HCT116 (cell line): ENCODE measurements at regions not wholly inside any gene's neighbourhood (a gene's known extent, or its start where the extent isn't known, plus 50 kb on each side); places are given as distances from the start of the nearest gene placed in this dataset.

Experiments used
- CBX3 ChIP-seq: IDR thresholded peaks from 2 replicates; pipeline ENCODE4 v1.6.1; 2012; ENCODE audit warnings: low read depth
- ELF1 ChIP-seq: IDR thresholded peaks from 2 replicates; pipeline ENCODE4 v1.6.1; 2012; ENCODE audit warnings: low read depth, borderline replicate concordance
- EZH2phosphoT487 ChIP-seq: fragments of 200-600 bp; IDR thresholded peaks from 2 replicates; pipeline ENCODE4 v1.6.1; 2018; ENCODE audit warnings: antibody characterized with exemption, borderline replicate concordance
- POLR2A ChIP-seq: IDR thresholded peaks from 2 replicates; pipeline ENCODE4 v1.7.0; 2011; ENCODE audit warnings: borderline replicate concordance; ENCODE audit not compliant: insufficient read depth, insufficient read length; ENCODE audit errors: extremely low read depth
- SIN3A ChIP-seq: IDR thresholded peaks from 2 replicates; pipeline ENCODE4 v1.6.1; 2012; ENCODE audit warnings: low read depth
- SP1 ChIP-seq: IDR thresholded peaks from 2 replicates; pipeline ENCODE4 v1.6.1; 2012; ENCODE audit warnings: low read depth
- TCF7L2 ChIP-seq: IDR thresholded peaks from 2 replicates; pipeline ENCODE4 v1.7.0; 2011; ENCODE audit warnings: borderline replicate concordance, inconsistent platforms; ENCODE audit not compliant: insufficient read depth, insufficient read length; ENCODE audit errors: extremely low read depth
- TF ChIP-seq, protein P1 (sequence below), 3 experiments: fragments of 200-600 bp in 1 of 3; sonication (generic) in 1 of 3; IDR thresholded peaks in 2 of 3; conservative IDR thresholded peaks in 1 of 3; 2 replicates each; pipeline ENCODE4 v1.5.1; 2012 to 2017; ENCODE audit warnings: low read depth in 2 of 3, low read length in 2 of 3, antibody characterized with exemption in 1 of 3, borderline replicate concordance in 1 of 3, control low read depth in 1 of 3, mild to moderate bottlenecking in 1 of 3, mixed read lengths in 1 of 3, mixed run types in 1 of 3, moderate library complexity in 1 of 3; ENCODE audit not compliant: insufficient read depth in 1 of 3
- TF ChIP-seq, protein P2 (sequence below): IDR thresholded peaks from 2 replicates; pipeline ENCODE4 v1.6.1; 2012

DNA sequence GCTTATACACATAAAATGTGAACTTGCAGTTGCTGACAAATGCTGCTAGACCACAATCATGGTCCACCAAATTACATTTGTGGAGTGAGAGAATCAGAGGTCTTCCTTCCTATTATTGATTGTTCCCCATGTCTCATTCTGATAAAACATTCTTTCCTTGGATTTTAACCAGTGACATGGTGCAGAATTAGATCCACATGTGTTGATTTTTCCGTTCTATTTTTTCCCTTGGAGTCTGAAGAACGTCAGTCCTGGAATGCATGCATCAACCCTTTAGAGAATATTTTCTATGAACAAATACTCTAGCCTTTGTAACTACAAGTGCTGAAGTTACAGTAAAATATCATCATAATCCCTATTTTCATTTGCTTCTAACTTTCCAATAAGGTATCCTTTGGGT is 170.7 kb upstream of the SPRY4 start:
- TF ChIP-seq, protein P1, sequence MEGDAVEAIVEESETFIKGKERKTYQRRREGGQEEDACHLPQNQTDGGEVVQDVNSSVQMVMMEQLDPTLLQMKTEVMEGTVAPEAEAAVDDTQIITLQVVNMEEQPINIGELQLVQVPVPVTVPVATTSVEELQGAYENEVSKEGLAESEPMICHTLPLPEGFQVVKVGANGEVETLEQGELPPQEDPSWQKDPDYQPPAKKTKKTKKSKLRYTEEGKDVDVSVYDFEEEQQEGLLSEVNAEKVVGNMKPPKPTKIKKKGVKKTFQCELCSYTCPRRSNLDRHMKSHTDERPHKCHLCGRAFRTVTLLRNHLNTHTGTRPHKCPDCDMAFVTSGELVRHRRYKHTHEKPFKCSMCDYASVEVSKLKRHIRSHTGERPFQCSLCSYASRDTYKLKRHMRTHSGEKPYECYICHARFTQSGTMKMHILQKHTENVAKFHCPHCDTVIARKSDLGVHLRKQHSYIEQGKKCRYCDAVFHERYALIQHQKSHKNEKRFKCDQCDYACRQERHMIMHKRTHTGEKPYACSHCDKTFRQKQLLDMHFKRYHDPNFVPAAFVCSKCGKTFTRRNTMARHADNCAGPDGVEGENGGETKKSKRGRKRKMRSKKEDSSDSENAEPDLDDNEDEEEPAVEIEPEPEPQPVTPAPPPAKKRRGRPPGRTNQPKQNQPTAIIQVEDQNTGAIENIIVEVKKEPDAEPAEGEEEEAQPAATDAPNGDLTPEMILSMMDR (IDR thresholded peaks at IDR 0.05 in 2 of 3, conservative IDR thresholded peaks at IDR 0.05 in 1 of 3; ENCODE audit: borderline replicate concordance in 1 of 3, insufficient read depth in 1 of 3, low read depth in 2 of 3, low read length in 2 of 3), result no peak
- no peak for TF ChIP-seq EZH2phosphoT487
- TF ChIP-seq, protein P2, sequence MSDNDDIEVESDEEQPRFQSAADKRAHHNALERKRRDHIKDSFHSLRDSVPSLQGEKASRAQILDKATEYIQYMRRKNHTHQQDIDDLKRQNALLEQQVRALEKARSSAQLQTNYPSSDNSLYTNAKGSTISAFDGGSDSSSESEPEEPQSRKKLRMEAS, result no peak
- TF ChIP-seq POLR2A, result no peak
- no peak for TF ChIP-seq TCF7L2
- TF ChIP-seq CBX3, result no peak
- no peak for TF ChIP-seq SP1
- TF ChIP-seq SIN3A, result no peak
- TF ChIP-seq ELF1, result no peak
